H9 (cell line): ENCODE measurements at regions not wholly inside any gene's neighbourhood (a gene's known extent, or its start where the extent isn't known, plus 50 kb on each side); places are given as distances from the start of the nearest gene placed in this dataset.

Experiments
- DNase-seq: peaks from one replicate; pipeline ENCODE4 v3.0.0-alpha.2; 2017
- H2AFZ ChIP-seq: one replicate; pipeline ENCODE4 v1.6.1; 2013; ENCODE audit warnings: mild to moderate bottlenecking, low read length, control low read depth, moderate library complexity
- H2AK5ac ChIP-seq: 2 replicates; pipeline ENCODE4 v1.6.1; 2013; ENCODE audit warnings: low read length, control low read depth, mixed read lengths; ENCODE audit not compliant: insufficient read length
- H2BK120ac ChIP-seq: one replicate; pipeline ENCODE4 v1.6.1; 2013; ENCODE audit warnings: low read depth, mild to moderate bottlenecking, low read length, control low read depth, inconsistent platforms; ENCODE audit not compliant: poor library complexity, severe bottlenecking
- H2BK12ac ChIP-seq: 2 replicates; pipeline ENCODE4 v1.6.1; 2013; ENCODE audit warnings: low read length, control low read depth, mixed read lengths, low read depth; ENCODE audit not compliant: insufficient read length
- H2BK15ac ChIP-seq: 2 replicates; pipeline ENCODE4 v1.6.1; 2013; ENCODE audit warnings: low read depth, low read length, control low read depth
- H2BK20ac ChIP-seq: one replicate; pipeline ENCODE4 v1.6.1; 2013; ENCODE audit warnings: low read depth, mild to moderate bottlenecking, low read length, control low read depth, inconsistent platforms; ENCODE audit not compliant: poor library complexity, severe bottlenecking
- H2BK5ac ChIP-seq: 2 replicates; pipeline ENCODE4 v1.6.1; 2013; ENCODE audit warnings: low read length, control low read depth, mixed read lengths; ENCODE audit not compliant: insufficient read length
- H3K14ac ChIP-seq: 2 replicates; pipeline ENCODE4 v1.6.1; 2013; ENCODE audit warnings: low read length, control low read depth; ENCODE audit not compliant: insufficient read depth
- H3K18ac ChIP-seq: 2 replicates; pipeline ENCODE4 v1.6.1; 2013; ENCODE audit warnings: low read depth, mild to moderate bottlenecking, mixed read lengths, low read length, control low read depth; ENCODE audit not compliant: insufficient read length
- H3K23ac ChIP-seq: 2 replicates; pipeline ENCODE4 v1.6.1; 2013; ENCODE audit warnings: low read length, control low read depth, mixed read lengths, low read depth; ENCODE audit not compliant: insufficient read length
- H3K23me2 ChIP-seq: 2 replicates; pipeline ENCODE4 v1.6.1; 2013; ENCODE audit warnings: low read depth, mild to moderate bottlenecking, mixed read lengths, low read length, control low read depth; ENCODE audit not compliant: insufficient read length, poor library complexity, severe bottlenecking
- H3K27ac ChIP-seq: 2 replicates; pipeline ENCODE4 v1.5.1; 2013; ENCODE audit warnings: low read length, control low read depth, mixed read lengths, low read depth; ENCODE audit not compliant: insufficient read length
- H3K27me3 ChIP-seq: 2 replicates; pipeline ENCODE4 v1.6.1; 2013; ENCODE audit warnings: low read length, control low read depth, inconsistent platforms; ENCODE audit not compliant: insufficient read depth
- H3K4ac ChIP-seq: 2 replicates; pipeline ENCODE4 v1.6.1; 2013; ENCODE audit warnings: low read depth, mild to moderate bottlenecking, control low read depth, inconsistent platforms, low read length, moderate library complexity
- H3K4me1 ChIP-seq: 2 replicates; pipeline ENCODE4 v1.6.1; 2013; ENCODE audit warnings: low read length, control low read depth, inconsistent platforms; ENCODE audit not compliant: insufficient read depth
- H3K4me2 ChIP-seq: 2 replicates; pipeline ENCODE4 v1.6.1; 2013; ENCODE audit warnings: low read length, control low read depth, mixed read lengths; ENCODE audit not compliant: insufficient read length, insufficient read depth
- H3K56ac ChIP-seq: 2 replicates; pipeline ENCODE4 v1.6.1; 2013; ENCODE audit warnings: low read depth, mild to moderate bottlenecking, mixed read lengths, low read length, control low read depth; ENCODE audit not compliant: insufficient read length
- H3K79me1 ChIP-seq: 2 replicates; pipeline ENCODE4 v1.6.1; 2013; ENCODE audit warnings: low read depth, mild to moderate bottlenecking, moderate library complexity, low read length, control low read depth, inconsistent platforms; ENCODE audit not compliant: insufficient read depth, poor library complexity, severe bottlenecking
- H3K79me2 ChIP-seq: 2 replicates; pipeline ENCODE4 v1.6.1; 2013; ENCODE audit warnings: low read length, control low read depth, inconsistent platforms; ENCODE audit not compliant: insufficient read depth
- H3K9ac ChIP-seq: 2 replicates; pipeline ENCODE4 v1.6.1; 2013; ENCODE audit warnings: low read length, control low read depth, mixed read lengths; ENCODE audit not compliant: insufficient read length; ENCODE audit errors: extremely low read depth
- H3K9me3 ChIP-seq: one replicate; pipeline ENCODE4 v1.6.1; 2013; ENCODE audit warnings: low read depth, low read length, inconsistent platforms; ENCODE audit not compliant: control insufficient read depth
- H3T11ph ChIP-seq: one replicate; pipeline ENCODE4 v1.6.1; 2013; ENCODE audit warnings: mild to moderate bottlenecking, low read length, control low read depth, inconsistent platforms
- H4K20me1 ChIP-seq: one replicate; pipeline ENCODE4 v1.6.1; 2013; ENCODE audit not compliant: control insufficient read depth, insufficient read length, insufficient read depth
- H4K5ac ChIP-seq: 2 replicates; pipeline ENCODE4 v1.6.1; 2013; ENCODE audit warnings: low read depth, mild to moderate bottlenecking, mixed read lengths, low read length, control low read depth; ENCODE audit not compliant: insufficient read length
- H4K8ac ChIP-seq: replicated peaks from 2 replicates; pipeline ENCODE4 v1.6.1; 2013; ENCODE audit warnings: low read length, control low read depth, mixed read lengths, low read depth; ENCODE audit not compliant: insufficient read length
- H4K91ac ChIP-seq: 2 replicates; pipeline ENCODE4 v1.6.1; 2013; ENCODE audit warnings: low read depth, mild to moderate bottlenecking, moderate library complexity, mixed read lengths, low read length, control low read depth; ENCODE audit not compliant: insufficient read length
- H3K27ac Mint-ChIP-seq, 3 experiments: 2 replicates in 2 of 3; 3 replicates in 1 of 3; pipeline ENCODE4 v1.8.0; 2020 to 2021; ENCODE audit warnings: mixed read lengths in 3 of 3, mild to moderate bottlenecking in 1 of 3, moderate library complexity in 1 of 3
- H3K27me3 Mint-ChIP-seq: 2 replicates; pipeline ENCODE4 v1.8.0; 2021; ENCODE audit warnings: low read depth, mild to moderate bottlenecking, moderate library complexity, mixed read lengths
- H3K36me3 Mint-ChIP-seq, 3 experiments: 2 replicates in 2 of 3; 3 replicates in 1 of 3; pipeline ENCODE4 v1.8.0; 2020 to 2021; ENCODE audit warnings: low read depth in 3 of 3, mixed read lengths in 3 of 3; ENCODE audit not compliant: insufficient read depth in 1 of 3
- H3K4me1 Mint-ChIP-seq, 2 experiments: 2 replicates each; pipeline ENCODE4 v1.8.0; 2020; ENCODE audit warnings: mixed read lengths in 2 of 2
- H3K4me3 Mint-ChIP-seq, 2 experiments: 2 replicates in 1 of 2; 3 replicates in 1 of 2; pipeline ENCODE4 v1.8.0; 2020 to 2021; ENCODE audit warnings: mild to moderate bottlenecking in 2 of 2, mixed read lengths in 2 of 2, moderate library complexity in 1 of 2
- H3K9me3 Mint-ChIP-seq, 2 experiments: 2 replicates in 1 of 2; 3 replicates in 1 of 2; pipeline ENCODE4 v1.8.0; 2020; ENCODE audit warnings: mild to moderate bottlenecking in 2 of 2, mixed read lengths in 2 of 2, moderate library complexity in 1 of 2
- CTCF ChIP-seq: fragments of 200-600 bp; sonication (generic); conservative IDR thresholded peaks from 3 replicates; pipeline ENCODE4 v1.8.0; 2021; ENCODE audit warnings: antibody characterized with exemption, mild to moderate bottlenecking
- WGBS: extraction: QIAGEN DNeasy Blood & Tissue Kit; methylation state at CpG from one replicate; pipeline ENCODE4 v1.1.7; 2013; ENCODE audit warnings: missing lambda C conversion rate, low lambda C conversion rate, mixed read lengths; ENCODE audit not compliant: insufficient read length; ENCODE audit errors: extremely low coverage; 5-methylcytosine and 5-hydroxymethylcytosine counted together

DNA sequence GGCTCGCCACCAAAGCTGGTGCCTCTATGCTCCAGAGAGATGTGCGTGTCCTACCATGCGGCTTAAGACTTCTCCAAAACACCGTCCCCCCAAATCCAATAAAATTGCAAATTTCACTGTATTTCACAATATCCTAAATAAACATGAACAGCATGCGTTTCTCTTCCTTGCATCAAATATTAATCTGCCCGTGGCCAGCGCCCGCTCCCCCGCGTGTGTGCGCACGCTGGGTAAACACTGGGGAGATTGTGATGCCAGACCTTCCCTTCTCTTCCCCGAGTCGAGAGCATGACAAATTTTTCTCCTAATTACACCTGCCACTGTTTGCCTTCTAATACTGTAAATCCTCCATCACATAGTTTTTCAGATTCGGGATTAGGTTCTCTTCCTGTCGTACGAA is 148.1 kb downstream of the MRM1 start:
- H3K27me3 Mint-ChIP-seq: peaks cover 6% of the 10 kb centered on the region; the same call in 1 of the 2 replicates
- Histone ChIP-seq H3K4ac (no peak overlapping the region), H2BK120ac (no peak overlapping the region), H2AK5ac (no peak overlapping the region), H3K18ac (no peak overlapping the region), H4K5ac (no peak overlapping the region), H3K23me2 (no peaks in the 10 kb centered on the region), H3K27me3 (no peaks in the 10 kb centered on the region), H2BK20ac (no peak overlapping the region), H4K20me1 (no peaks in the 10 kb centered on the region), H3T11ph (no peak overlapping the region), H3K14ac (no peak overlapping the region), H3K9ac (no peak overlapping the region), H3K4me1 (no peaks in the 10 kb centered on the region), H2BK5ac (no peak overlapping the region), H3K27ac (no peak overlapping the region), H2BK12ac (no peak overlapping the region), H3K23ac (no peak overlapping the region), H4K8ac (no peak overlapping the region), H4K91ac (no peak overlapping the region), H2BK15ac (no peak overlapping the region), H2AFZ (no peak overlapping the region), H3K4me2 (no peak overlapping the region), H3K56ac (no peak overlapping the region), H3K9me3 (no peaks in the 10 kb centered on the region), H3K79me2 (no peaks in the 10 kb centered on the region), H3K79me1 (no peaks in the 10 kb centered on the region)
- no peak overlapping the region; a peak in 1 of 5 replicates for H3K4me3 Mint-ChIP-seq
- TF ChIP-seq CTCF: no peak
- no peaks in the 10 kb centered on the region for H3K36me3 Mint-ChIP-seq
- WGBS: 100% methylated on average over 1 of the region's 17 CpGs
- no peak overlapping the region for H3K27ac Mint-ChIP-seq
- no peak for DNase-seq
- peaks cover 18 to 20% of the 10 kb centered on the region in 2 experiments for H3K4me1 Mint-ChIP-seq
- H3K9me3 Mint-ChIP-seq: no peaks in the 10 kb centered on the region
